Esophagus squamous epithelium (tissue), 5 donors: ENCODE measurements at regions not wholly inside any gene's neighbourhood (a gene's known extent, or its start where the extent isn't known, plus 50 kb on each side); places are given as distances from the start of the nearest gene placed in this dataset.

Experiments used
- DNase-seq: peaks from one replicate; lab custom pipeline; 2025; lab: John Stamatoyannopoulos, UW
- H3K27ac ChIP-seq, 4 donors: fragments of 200-600 bp; sonication (generic); one replicate each; pipeline ENCODE4 v1.5.1; 2016 to 2019; ENCODE audit warnings: mild to moderate bottlenecking in 1 of 4
- H3K27me3 ChIP-seq, 4 donors: fragments of 200-600 bp; sonication (generic); 1 replicate in 3 of 4; 2 replicates in 1 of 4; pipeline versions ENCODE4 v1.5.1 to v1.6.0; 2017 to 2021; ENCODE audit warnings: antibody characterized with exemption in 1 of 4
- H3K36me3 ChIP-seq, 3 donors: fragments of 200-600 bp; sonication (generic); one replicate each; pipeline ENCODE4 v1.5.1; 2016 to 2019
- H3K4me1 ChIP-seq, 3 donors: fragments of 200-600 bp; sonication (generic); one replicate each; pipeline ENCODE4 v1.5.1; 2017 to 2019
- H3K4me3 ChIP-seq, 4 donors: fragments of 200-600 bp; sonication (generic); 1 replicate in 3 of 4; 2 replicates in 1 of 4; pipeline ENCODE4 v1.5.1; 2016 to 2019; ENCODE audit warnings: mild to moderate bottlenecking in 2 of 4, moderate library complexity in 1 of 4
- H3K9me3 ChIP-seq, 3 donors: fragments of 200-600 bp; sonication (generic); one replicate each; pipeline ENCODE4 v1.5.1; 2016 to 2019
- CTCF ChIP-seq, 6 experiments: fragments of 450-650 bp in 4 of 6; fragments of 200-600 bp in 2 of 6; sonication (generic) in 2 of 6; IDR thresholded peaks; one replicate each; pipeline ENCODE4 v1.5.1; 2016 to 2019; ENCODE audit warnings: antibody characterized with exemption in 6 of 6, mild to moderate bottlenecking in 4 of 6, moderate library complexity in 4 of 6
- POLR2A ChIP-seq, 4 donors: fragments of 450-650 bp; IDR thresholded peaks; one replicate each; pipeline ENCODE4 v1.6.1; 2017; ENCODE audit warnings: antibody characterized with exemption in 4 of 4, mild to moderate bottlenecking in 4 of 4, moderate library complexity in 3 of 4
- WGBS, 2 donors: methylation state at CpG; one replicate each; pipeline ENCODE4 v1.1.5; 2018; 5-methylcytosine and 5-hydroxymethylcytosine counted together
- intact Hi-C: fragments of 100-400 bp; cut with DNase I; formaldehyde crosslinking; loops from one replicate; pipeline ENCODE4 v1.15.0; 2022
- donor health status: DM: yes; HTN: yes; CAD: no.

DNA sequence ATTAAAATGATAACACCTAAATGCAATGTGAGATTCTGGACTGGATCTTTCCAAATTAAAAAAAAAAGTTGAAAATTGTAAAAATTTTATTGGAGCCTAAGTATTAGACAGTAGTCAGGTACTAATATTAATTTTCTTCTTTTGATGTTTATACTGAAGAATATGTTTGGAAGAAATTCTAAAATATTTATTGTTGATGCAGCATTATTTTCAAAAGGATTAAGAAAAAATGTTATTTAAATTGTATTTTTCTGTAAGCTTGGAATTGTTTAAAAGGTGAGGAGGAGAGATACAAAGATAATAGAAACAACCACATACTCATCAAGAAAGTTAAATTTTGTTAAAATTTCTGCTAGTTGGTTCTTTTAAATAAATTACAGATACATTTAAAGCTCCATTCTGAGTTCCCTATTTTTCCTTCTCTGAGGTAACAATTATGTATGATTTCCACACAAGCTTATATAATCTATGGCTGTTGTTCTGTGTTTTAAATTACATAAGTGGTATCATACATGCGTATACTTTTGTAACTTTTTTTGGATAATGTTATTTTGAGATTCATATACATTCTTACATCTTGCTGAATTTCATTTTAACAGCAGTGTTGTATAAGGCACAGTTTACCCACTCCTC lies 180.3 kb upstream of the RGS18 start:
- no peaks in the 10 kb centered on the region for H3K27me3 ChIP-seq
- no peaks in the 10 kb centered on the region for H3K4me1 ChIP-seq
- no peak overlapping the region for H3K4me3 ChIP-seq
- DNase-seq = no peak
- no peak overlapping the region for H3K27ac ChIP-seq
- 77 to 86% methylated on average over 1 of the region's 1 CpG for WGBS, 2 donors
- intact Hi-C loops = no loop called here
- no peaks in the 10 kb centered on the region for H3K36me3 ChIP-seq
- TF ChIP-seq POLR2A (IDR thresholded peaks at IDR 0.05) = no peak
- TF ChIP-seq CTCF (IDR thresholded peaks at IDR 0.05) = no peak
- H3K9me3 ChIP-seq = peaks cover 0 to 12% (median 7%) of the 10 kb centered on the region in 3 donors

- no peaks in the 10 kb centered on the region for H3K36me3 ChIP-seq
- H3K27me3 ChIP-seq = no peaks in the 10 kb centered on the region
- H3K9me3 ChIP-seq = peaks cover 0 to 8% (median 7%) of the 10 kb centered on the region in 3 donors
- TF ChIP-seq CTCF (IDR thresholded peaks at IDR 0.05) (no peak), POLR2A (IDR thresholded peaks at IDR 0.05) (no peak)
- WGBS, 2 donors = 55 to 74% methylated on average over 6 of the region's 6 CpGs
- H3K27ac ChIP-seq = no peak overlapping the region
- no peak overlapping the region for H3K4me3 ChIP-seq
- intact Hi-C loops = no loop called here
- no peak for DNase-seq
- H3K4me1 ChIP-seq = no peaks in the 10 kb centered on the region
Measured at GRCh38 chr1:191984856-191985255, 173.4 kb upstream of the RGS18 start.

DNA sequence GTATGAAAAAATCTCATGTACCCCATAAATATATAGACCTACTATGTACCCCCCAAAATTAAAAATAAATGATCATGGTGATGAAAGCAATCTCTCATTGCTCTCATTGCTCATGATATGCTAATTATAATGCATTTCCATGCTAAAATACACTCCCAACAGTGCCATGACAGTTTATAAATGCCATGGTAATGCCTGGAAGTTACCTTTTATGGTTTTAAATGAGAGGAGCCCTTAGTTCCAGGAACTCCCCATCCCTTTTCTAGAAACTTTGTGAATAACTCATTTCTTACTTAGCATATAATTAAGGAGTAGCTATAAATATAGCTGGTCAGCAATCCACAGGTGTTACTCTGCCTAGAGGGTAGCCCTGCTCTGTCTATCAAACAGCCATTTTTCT lies 166.1 kb upstream of the RGS18 start:
- no peaks in the 10 kb centered on the region for H3K9me3 ChIP-seq
- no peak for DNase-seq
- TF ChIP-seq CTCF (IDR thresholded peaks at IDR 0.05) (no peak), POLR2A (IDR thresholded peaks at IDR 0.05) (no peak)
- no peaks in the 10 kb centered on the region for H3K36me3 ChIP-seq
- no peak overlapping the region for H3K4me3 ChIP-seq
- no peaks in the 10 kb centered on the region for H3K4me1 ChIP-seq
- no peaks in the 10 kb centered on the region for H3K27me3 ChIP-seq
- H3K27ac ChIP-seq = no peak overlapping the region
- intact Hi-C loops = no loop called here

DNA sequence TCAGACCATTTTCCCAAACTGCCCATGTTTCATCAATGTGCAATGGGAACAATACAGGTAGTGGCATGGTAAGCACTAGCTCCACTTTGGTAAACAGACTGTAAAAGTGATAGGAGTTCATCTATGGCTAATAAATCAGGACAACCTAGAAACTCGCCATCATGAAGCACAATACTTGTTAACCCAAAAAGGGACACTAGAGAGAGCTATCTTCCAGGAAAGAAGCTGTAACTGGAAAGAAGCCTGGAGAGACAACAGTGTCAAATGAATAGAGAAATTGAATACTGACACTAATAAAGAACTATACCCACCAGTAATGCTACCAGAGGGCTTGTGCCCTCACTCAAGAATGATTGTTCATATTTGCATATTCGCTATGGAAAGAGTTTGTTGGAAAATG lies 164.7 kb upstream of the RGS18 start:
- no peak overlapping the region for H3K4me3 ChIP-seq
- no peaks in the 10 kb centered on the region for H3K9me3 ChIP-seq
- no peak for TF ChIP-seq CTCF (IDR thresholded peaks at IDR 0.05)
- no peak for TF ChIP-seq POLR2A (IDR thresholded peaks at IDR 0.05)
- DNase-seq = no peak
- intact Hi-C loops = no loop called here
- no peaks in the 10 kb centered on the region for H3K4me1 ChIP-seq
- H3K36me3 ChIP-seq = no peaks in the 10 kb centered on the region
- no peak overlapping the region for H3K27ac ChIP-seq
- H3K27me3 ChIP-seq = no peaks in the 10 kb centered on the region
- WGBS, 2 donors = 46 to 47% methylated on average over 2 of the region's 2 CpGs

DNA sequence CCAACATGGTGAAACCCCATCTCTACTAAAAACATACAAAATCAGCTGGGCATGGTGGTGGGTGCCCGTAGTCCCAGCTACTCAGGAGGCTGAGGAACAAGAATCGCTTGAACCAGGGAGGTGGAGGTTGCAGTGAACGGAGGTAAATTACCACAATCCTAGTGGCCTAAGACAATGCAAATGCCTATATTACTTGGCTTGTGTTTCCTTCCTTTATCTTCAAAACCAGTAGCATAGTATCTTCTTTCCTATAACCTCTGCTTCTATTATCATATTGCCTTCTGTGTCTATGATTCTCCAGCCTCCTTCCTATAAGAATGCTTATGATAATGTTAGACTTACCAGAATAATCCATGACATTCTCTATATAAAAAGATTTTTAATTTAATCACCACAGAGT lies 156.2 kb upstream of the RGS18 start:
- Histone ChIP-seq H3K4me1 (no peaks in the 10 kb centered on the region), H3K27ac (no peak overlapping the region), H3K4me3 (no peak overlapping the region), H3K27me3 (no peaks in the 10 kb centered on the region), H3K9me3 (no peaks in the 10 kb centered on the region), H3K36me3 (no peaks in the 10 kb centered on the region)
- 81 to 97% methylated on average over 3 of the region's 3 CpGs for WGBS, 2 donors
- intact Hi-C loops = no loop called here
- no peak for TF ChIP-seq POLR2A (IDR thresholded peaks at IDR 0.05)
- no peak for TF ChIP-seq CTCF (IDR thresholded peaks at IDR 0.05)
- no peak for DNase-seq
